Endothelial cell of hepatic sinusoid (primary cell): ENCODE measurements at regions not wholly inside any gene's neighbourhood (a gene's known extent, or its start where the extent isn't known, plus 50 kb on each side); places are given as distances from the start of the nearest gene placed in this dataset.
"Not testable (repeated sequence)": the region's sequence is repeated elsewhere in the genome, so short reads cannot be mapped to it uniquely, and the experiment has no call there.

Experiments
- in situ Hi-C: cut with HindIII; loops from 2 replicates; pipeline ENCODE4 v1.10.0; 2017; ENCODE audit warnings: low sequenced_read_pairs

- in situ Hi-C loops = no loop called here
These were observed 436.2 kb downstream of the BRD1 start for GRCh38 chr22:49391436-49391835.

- in situ Hi-C loops = no loop called here
These were observed 436.7 kb downstream of the BRD1 start for GRCh38 chr22:49390954-49391353.

GRCh38 chr22:49383909-49384308 lies 443.8 kb downstream of the BRD1 start:
- in situ Hi-C loops = not testable (repeated sequence)

GRCh38 chr22:49382451-49382735 lies 445.3 kb downstream of the BRD1 start:
- in situ Hi-C loops = no loop called here

- in situ Hi-C loops = no loop called here
These were observed 445.9 kb downstream of the BRD1 start for GRCh38 chr22:49381595-49382450.

GRCh38 chr22:49380828-49381114 lies 446.9 kb downstream of the BRD1 start:
- in situ Hi-C loops = no loop called here

GRCh38 chr22:49380095-49380827 lies 447.4 kb downstream of the BRD1 start:
- in situ Hi-C loops = no loop called here

GRCh38 chr22:49377306-49377705 lies 450.4 kb downstream of the BRD1 start:
- in situ Hi-C loops = no loop called here

- in situ Hi-C loops = no loop called here
These were observed 453.9 kb downstream of the BRD1 start for GRCh38 chr22:49373801-49374226.

- in situ Hi-C loops = no loop called here
These were observed 454.4 kb downstream of the BRD1 start for GRCh38 chr22:49373289-49373666.

- in situ Hi-C loops = no loop called here
These were observed 455.0 kb downstream of the BRD1 start for GRCh38 chr22:49372530-49373288.

GRCh38 chr22:49372111-49372529 lies 455.6 kb downstream of the BRD1 start:
- in situ Hi-C loops = no loop called here

- in situ Hi-C loops = no loop called here
These were observed 456.2 kb downstream of the BRD1 start for GRCh38 chr22:49371325-49372110.

GRCh38 chr22:49370627-49371301 lies 456.9 kb downstream of the BRD1 start:
- in situ Hi-C loops = no loop called here

- in situ Hi-C loops = no loop called here
These were observed 457.7 kb downstream of the BRD1 start for GRCh38 chr22:49369726-49370626.

- in situ Hi-C loops = no loop called here
These were observed 458.5 kb downstream of the BRD1 start for GRCh38 chr22:49368976-49369725.

- in situ Hi-C loops = no loop called here
These were observed 459.3 kb downstream of the BRD1 start for GRCh38 chr22:49368221-49368975.
